Vagina (tissue), 2 donors: ENCODE measurements at regions not wholly inside any gene's neighbourhood (a gene's known extent, or its start where the extent isn't known, plus 50 kb on each side); places are given as distances from the start of the nearest gene placed in this dataset.
A peak's percentile ranks its signal among the peaks of the same experiment; 100 is the strongest.

Experiments used
- DNase-seq, 2 donors: peaks; one replicate each; pipeline ENCODE4 v3.0.0-alpha.2; 2017; ENCODE audit errors: extremely low spot score in 2 of 2
- H3K27ac ChIP-seq: fragments of 200-600 bp; sonication (generic); one replicate; pipeline ENCODE4 v1.5.1; 2019
- H3K27me3 ChIP-seq: fragments of 200-600 bp; sonication (generic); one replicate; pipeline ENCODE4 v1.5.1; 2019
- H3K36me3 ChIP-seq, 2 donors: fragments of 200-600 bp; sonication (generic); one replicate each; pipeline ENCODE4 v1.5.1; 2017 to 2019
- H3K4me1 ChIP-seq: fragments of 200-600 bp; sonication (generic); one replicate; pipeline ENCODE4 v1.5.1; 2019
- H3K4me3 ChIP-seq, 2 donors: fragments of 200-600 bp; sonication (generic); 1 replicate in 1 of 2; 2 replicates in 1 of 2; pipeline ENCODE4 v1.5.1; 2016 to 2019
- H3K9me3 ChIP-seq: fragments of 200-600 bp; sonication (generic); one replicate; pipeline ENCODE4 v1.5.1; 2019
- POLR2A ChIP-seq, 2 donors: fragments of 450-650 bp; IDR thresholded peaks; one replicate each; pipeline ENCODE4 v1.6.1; 2017; ENCODE audit warnings: antibody characterized with exemption in 2 of 2, mild to moderate bottlenecking in 2 of 2, moderate library complexity in 2 of 2
- POLR2AphosphoS5 ChIP-seq, 2 donors: sonication (generic); formaldehyde crosslinking; IDR thresholded peaks; one replicate each; pipeline ENCODE4 v1.9.0; 2017; ENCODE audit warnings: antibody characterized with exemption in 2 of 2, mild to moderate bottlenecking in 2 of 2, low read depth in 1 of 2; ENCODE audit not compliant: insufficient read depth in 1 of 2
- intact Hi-C: fragments of 100-400 bp; cut with DNase I; formaldehyde crosslinking; loops from one replicate; pipeline ENCODE4 v1.15.1; 2023
- TF ChIP-seq, protein P1 (sequence below), 3 experiments: fragments of 450-650 bp in 2 of 3; fragments of 200-600 bp in 1 of 3; sonication (generic) in 1 of 3; IDR thresholded peaks; one replicate each; pipeline ENCODE4 v1.5.1; 2017 to 2019; ENCODE audit warnings: antibody characterized with exemption in 3 of 3, mild to moderate bottlenecking in 2 of 3, moderate library complexity in 2 of 3

DNA sequence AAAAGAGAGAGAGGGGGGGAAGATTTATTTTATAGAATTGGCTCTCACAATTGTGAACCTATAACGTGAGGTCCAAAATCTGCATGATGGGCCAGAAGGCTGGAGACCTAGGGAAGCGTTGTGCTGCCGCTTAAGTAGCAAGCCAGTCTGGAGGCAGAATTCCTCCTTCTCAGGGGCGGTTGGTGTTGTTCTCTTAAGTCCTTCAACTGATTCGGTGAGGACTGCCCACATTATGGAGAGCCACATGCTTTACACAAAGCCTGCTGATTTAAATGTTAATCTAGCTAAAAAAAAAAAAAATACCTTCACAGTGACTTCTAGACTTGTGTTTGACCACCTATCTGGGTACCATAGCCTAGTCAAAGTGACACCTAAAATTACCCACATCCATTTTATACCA, 64.2 kb upstream of the CKS2 start:
- intact Hi-C loops, result no loop called here
- TF ChIP-seq, protein P1, sequence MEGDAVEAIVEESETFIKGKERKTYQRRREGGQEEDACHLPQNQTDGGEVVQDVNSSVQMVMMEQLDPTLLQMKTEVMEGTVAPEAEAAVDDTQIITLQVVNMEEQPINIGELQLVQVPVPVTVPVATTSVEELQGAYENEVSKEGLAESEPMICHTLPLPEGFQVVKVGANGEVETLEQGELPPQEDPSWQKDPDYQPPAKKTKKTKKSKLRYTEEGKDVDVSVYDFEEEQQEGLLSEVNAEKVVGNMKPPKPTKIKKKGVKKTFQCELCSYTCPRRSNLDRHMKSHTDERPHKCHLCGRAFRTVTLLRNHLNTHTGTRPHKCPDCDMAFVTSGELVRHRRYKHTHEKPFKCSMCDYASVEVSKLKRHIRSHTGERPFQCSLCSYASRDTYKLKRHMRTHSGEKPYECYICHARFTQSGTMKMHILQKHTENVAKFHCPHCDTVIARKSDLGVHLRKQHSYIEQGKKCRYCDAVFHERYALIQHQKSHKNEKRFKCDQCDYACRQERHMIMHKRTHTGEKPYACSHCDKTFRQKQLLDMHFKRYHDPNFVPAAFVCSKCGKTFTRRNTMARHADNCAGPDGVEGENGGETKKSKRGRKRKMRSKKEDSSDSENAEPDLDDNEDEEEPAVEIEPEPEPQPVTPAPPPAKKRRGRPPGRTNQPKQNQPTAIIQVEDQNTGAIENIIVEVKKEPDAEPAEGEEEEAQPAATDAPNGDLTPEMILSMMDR (IDR thresholded peaks at IDR 0.05), result no peak
- TF ChIP-seq POLR2A (IDR thresholded peaks at IDR 0.05) (no peak), POLR2AphosphoS5 (IDR thresholded peaks at IDR 0.05; ENCODE audit: insufficient read depth in 1 of 2, low read depth in 1 of 2) (no peak)

DNA sequence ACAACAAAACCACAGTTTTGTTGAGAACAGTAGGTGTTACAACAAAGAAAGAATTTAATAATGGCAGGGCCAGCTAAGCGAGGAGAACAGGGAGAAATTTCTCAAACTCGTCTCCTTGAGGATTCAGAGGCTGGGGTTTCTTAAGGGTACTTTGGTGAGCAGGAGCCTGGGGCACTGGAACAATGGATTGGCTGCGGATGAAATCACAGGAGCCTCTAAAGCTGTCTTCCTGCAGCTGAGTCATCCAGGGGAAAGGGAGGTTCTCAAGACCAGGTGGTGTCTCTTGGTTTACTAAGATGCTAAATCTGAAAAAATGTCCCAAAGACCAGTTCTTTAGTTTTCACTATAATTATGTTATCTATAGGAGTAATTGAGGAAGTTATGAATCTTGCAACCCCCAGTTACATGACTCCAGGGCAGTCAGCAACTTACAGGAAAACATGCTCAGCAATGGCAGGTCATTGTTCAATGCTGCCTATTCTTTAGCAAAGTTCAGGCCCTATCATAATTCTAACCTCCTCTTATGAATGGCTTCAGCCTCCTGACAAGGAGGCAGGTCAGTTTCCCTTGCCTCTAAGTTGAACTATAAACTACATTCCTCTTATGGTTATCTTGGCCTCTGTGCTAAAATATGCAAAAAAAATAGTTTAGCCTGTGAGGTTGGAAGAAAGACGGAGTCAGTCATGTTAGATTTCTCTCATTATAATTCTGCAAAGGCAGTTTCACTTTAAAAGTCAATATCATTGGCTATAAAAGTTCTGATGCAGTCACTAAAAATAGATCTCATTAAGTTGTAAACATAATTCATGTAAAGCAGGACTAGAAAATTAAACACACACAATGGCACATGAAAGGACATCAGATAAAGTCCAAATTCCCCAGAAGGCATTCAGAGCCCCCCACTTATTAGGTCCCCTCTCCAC, 63.3 kb upstream of the CKS2 start:
- TF ChIP-seq POLR2AphosphoS5 (IDR thresholded peaks at IDR 0.05; ENCODE audit: insufficient read depth in 1 of 2, low read depth in 1 of 2) (no peak), POLR2A (IDR thresholded peaks at IDR 0.05) (no peak)
- TF ChIP-seq, protein P1 (IDR thresholded peaks at IDR 0.05), result no peak
- Histone ChIP-seq H3K4me1 (peaks cover under 1% of the 10 kb centered on the region), H3K27ac (peak overlapping the region; percentile 29), H3K4me3 (no peak overlapping the region), H3K27me3 (no peaks in the 10 kb centered on the region), H3K9me3 (no peaks in the 10 kb centered on the region), H3K36me3 (no peaks in the 10 kb centered on the region)
- no peak for DNase-seq
- intact Hi-C loops, result no loop called here

More for the DNA sequence above, 64.2 kb upstream of the CKS2 start:
- Histone ChIP-seq H3K9me3 (no peaks in the 10 kb centered on the region), H3K27ac (no peak overlapping the region), H3K27me3 (no peaks in the 10 kb centered on the region), H3K36me3 (no peaks in the 10 kb centered on the region), H3K4me1 (no peaks in the 10 kb centered on the region), H3K4me3 (no peak overlapping the region)
- DNase-seq, result no peak

DNA sequence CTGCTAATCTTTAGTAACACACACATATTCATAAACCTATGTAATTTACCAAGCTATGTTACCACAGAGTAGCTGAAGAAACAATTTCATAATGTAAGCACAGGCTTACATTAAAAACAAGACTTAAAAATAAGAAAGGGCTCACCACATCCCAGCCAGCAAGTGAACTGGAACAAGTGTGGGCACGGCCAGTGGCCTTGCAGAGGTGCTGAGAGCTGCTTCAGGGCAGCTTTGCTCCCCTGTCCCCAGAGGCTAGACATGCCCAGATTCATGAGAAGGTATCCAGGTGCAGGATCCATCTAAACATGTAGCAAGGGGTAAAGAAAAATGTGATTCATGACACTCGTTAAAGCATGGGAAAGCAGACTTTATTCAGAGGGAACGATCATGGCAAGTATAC, 62.0 kb upstream of the CKS2 start:
- no peaks in the 10 kb centered on the region for H3K9me3 ChIP-seq
- H3K4me1 ChIP-seq, result peaks cover 5% of the 10 kb centered on the region
- intact Hi-C loops, result no loop called here
- H3K4me3 ChIP-seq, result no peak overlapping the region
- no peaks in the 10 kb centered on the region for H3K36me3 ChIP-seq
- TF ChIP-seq POLR2AphosphoS5 (IDR thresholded peaks at IDR 0.05; ENCODE audit: insufficient read depth in 1 of 2, low read depth in 1 of 2) (no peak), POLR2A (IDR thresholded peaks at IDR 0.05) (no peak)
- TF ChIP-seq, protein P1 (IDR thresholded peaks at IDR 0.05), result no peak
- no peak overlapping the region for H3K27ac ChIP-seq
- H3K27me3 ChIP-seq, result no peaks in the 10 kb centered on the region
- no peak for DNase-seq

DNA sequence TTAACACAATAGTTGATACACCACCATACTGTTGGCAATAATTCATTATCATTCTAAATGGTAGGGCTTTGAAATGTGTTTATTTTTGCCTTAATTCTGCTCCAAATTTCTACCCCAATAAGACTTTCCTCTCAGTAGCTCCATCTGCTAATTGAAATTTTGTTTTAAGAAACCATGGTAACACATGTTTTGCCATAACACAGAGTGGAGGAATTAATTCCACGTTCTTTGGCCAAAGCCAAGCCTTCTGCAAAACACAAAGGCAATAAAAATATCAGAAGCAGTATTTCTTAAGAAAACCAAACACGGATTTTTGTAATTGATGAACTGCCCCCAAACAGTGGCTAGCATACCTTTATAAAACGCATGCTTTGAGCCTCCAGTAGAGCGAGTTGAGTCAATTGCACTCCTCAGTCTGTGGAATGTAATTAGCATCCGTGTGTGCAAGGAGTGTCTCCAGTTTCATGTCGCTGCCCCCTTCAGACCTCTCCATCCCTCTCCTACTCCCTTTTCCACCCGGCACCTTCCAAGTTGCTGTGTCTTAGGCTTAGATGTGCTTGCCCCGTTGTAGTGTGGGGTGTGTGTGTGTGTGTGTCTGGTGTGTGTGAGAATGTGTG, 58.2 kb upstream of the CKS2 start:
- Histone ChIP-seq H3K27me3 (no peaks in the 10 kb centered on the region), H3K36me3 (no peaks in the 10 kb centered on the region), H3K4me3 (no peak overlapping the region), H3K4me1 (peaks cover 5% of the 10 kb centered on the region), H3K27ac (no peak overlapping the region), H3K9me3 (no peaks in the 10 kb centered on the region)
- intact Hi-C loops, result no loop called here
- no peak for DNase-seq
- TF ChIP-seq POLR2AphosphoS5 (IDR thresholded peaks at IDR 0.05; ENCODE audit: insufficient read depth in 1 of 2, low read depth in 1 of 2), result no peak
- TF ChIP-seq, protein P1 (IDR thresholded peaks at IDR 0.05), result no peak
- no peak for TF ChIP-seq POLR2A (IDR thresholded peaks at IDR 0.05)
